Loucy (cell line): ENCODE measurements at regions not wholly inside any gene's neighbourhood (a gene's known extent, or its start where the extent isn't known, plus 50 kb on each side); places are given as distances from the start of the nearest gene placed in this dataset.

Source experiments
- EZH2phosphoT487 ChIP-seq: fragments of 200-600 bp; IDR thresholded peaks from 2 replicates; pipeline ENCODE4 v1.6.1; 2018; ENCODE audit warnings: antibody characterized with exemption, mild to moderate bottlenecking, moderate library complexity, borderline replicate concordance
- TF ChIP-seq, protein P1 (sequence below): fragments of 200-600 bp; sonication (generic); conservative IDR thresholded peaks from 2 replicates; pipeline ENCODE4 v1.5.1; 2014; ENCODE audit warnings: mild to moderate bottlenecking, antibody characterized with exemption, low read length

DNA sequence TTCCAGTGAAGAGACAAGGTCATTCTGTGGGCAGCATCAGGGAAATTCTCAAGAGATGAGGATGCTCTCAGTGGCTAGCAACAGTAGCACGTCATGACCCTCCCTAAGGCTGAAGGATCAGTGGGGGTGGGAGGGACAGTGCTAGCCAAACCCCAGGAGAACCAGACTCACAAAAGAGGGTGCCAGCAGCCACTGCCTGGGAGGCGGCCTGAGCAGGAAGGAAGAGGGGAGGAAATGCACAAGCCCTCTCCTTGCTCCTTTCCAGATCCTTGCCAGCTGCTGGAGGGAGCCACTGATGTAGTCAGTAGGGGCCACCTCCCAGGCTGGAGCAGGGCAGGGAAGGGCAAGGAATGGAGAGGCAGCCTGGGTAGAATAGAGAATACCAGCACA lies 302.7 kb downstream of the RPS24 start:
- TF ChIP-seq EZH2phosphoT487: no peak
- TF ChIP-seq, protein P1, sequence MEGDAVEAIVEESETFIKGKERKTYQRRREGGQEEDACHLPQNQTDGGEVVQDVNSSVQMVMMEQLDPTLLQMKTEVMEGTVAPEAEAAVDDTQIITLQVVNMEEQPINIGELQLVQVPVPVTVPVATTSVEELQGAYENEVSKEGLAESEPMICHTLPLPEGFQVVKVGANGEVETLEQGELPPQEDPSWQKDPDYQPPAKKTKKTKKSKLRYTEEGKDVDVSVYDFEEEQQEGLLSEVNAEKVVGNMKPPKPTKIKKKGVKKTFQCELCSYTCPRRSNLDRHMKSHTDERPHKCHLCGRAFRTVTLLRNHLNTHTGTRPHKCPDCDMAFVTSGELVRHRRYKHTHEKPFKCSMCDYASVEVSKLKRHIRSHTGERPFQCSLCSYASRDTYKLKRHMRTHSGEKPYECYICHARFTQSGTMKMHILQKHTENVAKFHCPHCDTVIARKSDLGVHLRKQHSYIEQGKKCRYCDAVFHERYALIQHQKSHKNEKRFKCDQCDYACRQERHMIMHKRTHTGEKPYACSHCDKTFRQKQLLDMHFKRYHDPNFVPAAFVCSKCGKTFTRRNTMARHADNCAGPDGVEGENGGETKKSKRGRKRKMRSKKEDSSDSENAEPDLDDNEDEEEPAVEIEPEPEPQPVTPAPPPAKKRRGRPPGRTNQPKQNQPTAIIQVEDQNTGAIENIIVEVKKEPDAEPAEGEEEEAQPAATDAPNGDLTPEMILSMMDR: no peak
